Adipocyte (in vitro differentiated cells): ENCODE measurements at regions not wholly inside any gene's neighbourhood (a gene's known extent, or its start where the extent isn't known, plus 50 kb on each side); places are given as distances from the start of the nearest gene placed in this dataset.

Experiments used
- DNase-seq: peaks from one replicate; pipeline ENCODE4 v3.0.0-alpha.2; 2015; ENCODE audit warnings: low read depth
- H3K27me3 ChIP-seq: replicated peaks from 2 replicates; pipeline ENCODE4 v1.7.0; 2013; ENCODE audit warnings: mild to moderate bottlenecking, low read length, moderate library complexity; ENCODE audit not compliant: control insufficient read depth, insufficient read depth
- H3K36me3 ChIP-seq: 2 replicates; pipeline ENCODE4 v1.7.0; 2013; ENCODE audit warnings: low read length, mild to moderate bottlenecking, moderate library complexity; ENCODE audit not compliant: control insufficient read depth, insufficient read depth, severe bottlenecking
- H3K4me1 ChIP-seq: 2 replicates; pipeline ENCODE4 v1.7.0; 2013; ENCODE audit warnings: mild to moderate bottlenecking, low read length, moderate library complexity; ENCODE audit not compliant: control insufficient read depth, insufficient read depth
- H3K4me3 ChIP-seq: 2 replicates; pipeline ENCODE4 v1.7.0; 2013; ENCODE audit warnings: mild to moderate bottlenecking, low read length, moderate library complexity
- H3K9ac ChIP-seq: 2 replicates; pipeline ENCODE4 v1.7.0; 2013; ENCODE audit warnings: mild to moderate bottlenecking, low read length, moderate library complexity
- H3K9me3 ChIP-seq: 2 replicates; pipeline ENCODE4 v1.7.0; 2013; ENCODE audit warnings: mild to moderate bottlenecking, low read length, moderate library complexity; ENCODE audit not compliant: control insufficient read depth

DNA sequence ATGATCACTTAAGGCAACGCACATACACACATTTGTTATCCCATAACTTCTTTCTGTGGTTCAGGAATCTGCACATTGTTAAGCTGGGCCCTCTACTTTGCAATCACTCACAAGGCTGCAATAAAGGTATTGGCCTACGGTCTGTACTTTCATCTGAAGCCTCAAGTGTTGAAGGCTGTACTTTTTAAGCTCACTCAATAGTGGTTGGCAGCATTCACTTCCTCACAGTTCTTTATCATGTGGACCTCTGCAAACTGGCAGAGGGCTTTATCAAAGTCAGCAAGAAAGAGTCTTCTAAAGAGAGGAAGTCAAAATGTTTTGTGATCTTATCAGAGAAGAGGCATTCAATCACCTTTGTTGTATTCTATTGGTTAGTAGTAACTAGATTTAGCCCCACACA lies 301.4 kb upstream of the EPHA5 start:
- Histone ChIP-seq H3K36me3 (no peaks in the 10 kb centered on the region), H3K27me3 (no peaks in the 10 kb centered on the region), H3K9ac (no peak overlapping the region), H3K4me3 (no peak overlapping the region), H3K9me3 (peaks cover 5% of the 10 kb centered on the region), H3K4me1 (no peaks in the 10 kb centered on the region)
- no peak for DNase-seq

DNA sequence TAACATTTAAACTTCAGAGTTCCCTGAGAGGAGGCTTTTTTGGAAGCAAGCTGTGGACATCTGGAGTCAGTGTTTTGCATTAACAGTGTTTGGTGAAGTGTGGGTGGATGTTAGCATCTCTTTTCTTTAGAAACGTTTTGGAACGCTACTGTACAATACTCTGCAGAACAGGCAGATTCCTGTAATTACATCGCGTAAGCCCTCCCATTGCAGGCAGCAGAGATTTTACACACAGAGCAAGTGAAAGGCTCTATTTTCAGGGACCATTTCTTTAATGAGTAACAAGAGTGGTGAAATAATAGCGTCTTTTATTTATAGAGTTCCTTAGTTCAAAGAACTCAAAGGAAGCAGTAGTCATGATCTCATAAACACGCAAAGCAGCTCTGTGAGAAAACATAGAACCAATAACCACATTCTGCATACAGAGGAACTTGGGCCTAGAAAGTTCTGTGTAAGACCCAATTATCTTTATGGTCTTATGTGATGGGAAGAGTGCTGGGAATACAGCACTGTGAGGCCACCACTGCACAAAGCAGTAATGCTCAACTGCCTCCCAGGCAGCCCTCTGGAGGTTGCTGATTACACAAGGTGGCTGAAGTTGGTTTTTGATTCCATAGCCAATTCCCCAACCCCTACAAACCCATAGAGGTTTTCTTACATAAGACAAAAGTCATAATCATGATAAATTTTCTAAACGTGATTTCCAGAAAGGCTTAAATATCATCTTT lies 298.7 kb upstream of the EPHA5 start:
- Histone ChIP-seq H3K9me3 (no peaks in the 10 kb centered on the region), H3K4me3 (no peak overlapping the region), H3K36me3 (no peaks in the 10 kb centered on the region), H3K9ac (no peak overlapping the region), H3K4me1 (no peaks in the 10 kb centered on the region), H3K27me3 (no peaks in the 10 kb centered on the region)
- peak; percentile 2 for DNase-seq

DNA sequence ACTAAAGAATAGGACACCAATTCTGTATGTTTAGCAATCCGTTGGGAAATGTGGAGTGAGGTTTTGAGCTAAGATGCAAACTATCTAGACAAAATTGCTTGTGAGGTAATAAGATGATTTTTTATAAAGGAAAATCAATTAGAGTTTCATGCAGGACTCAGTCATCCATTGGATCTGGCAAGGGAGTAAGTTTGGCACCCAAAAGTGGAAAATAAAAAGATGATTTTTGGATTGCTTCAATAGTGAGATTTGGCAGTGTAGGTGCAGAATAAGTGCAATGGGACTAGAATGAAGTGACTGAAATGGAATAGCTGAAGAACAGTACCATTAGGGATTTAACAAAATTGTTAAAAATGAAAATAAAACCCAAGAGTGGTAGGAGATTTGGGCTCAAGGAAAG lies 290.5 kb upstream of the EPHA5 start:
- Histone ChIP-seq H3K9me3 (no peaks in the 10 kb centered on the region), H3K36me3 (no peaks in the 10 kb centered on the region), H3K4me3 (no peak overlapping the region), H3K27me3 (no peaks in the 10 kb centered on the region), H3K9ac (no peak overlapping the region), H3K4me1 (no peaks in the 10 kb centered on the region)
- no peak for DNase-seq

DNA sequence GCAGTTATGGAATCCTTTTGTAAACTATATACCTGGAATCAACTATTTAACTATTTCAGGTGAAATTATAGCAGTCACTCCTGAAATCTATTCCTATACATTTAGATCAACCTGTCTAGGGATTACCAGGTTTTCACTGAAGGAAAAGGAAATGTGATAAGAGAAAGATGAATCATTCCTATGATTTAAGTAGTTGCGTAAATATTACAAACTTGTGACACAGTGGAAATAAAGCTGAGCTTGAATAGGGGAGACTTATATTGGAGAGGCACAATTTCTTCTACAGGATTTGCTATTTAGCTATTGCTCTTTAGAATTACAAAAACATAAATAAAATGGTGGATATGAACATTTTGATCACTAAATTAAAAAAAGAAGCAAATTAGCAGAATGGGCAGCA lies 284.1 kb upstream of the EPHA5 start:
- Histone ChIP-seq H3K36me3 (no peaks in the 10 kb centered on the region), H3K9ac (no peak overlapping the region), H3K4me1 (no peaks in the 10 kb centered on the region), H3K9me3 (no peaks in the 10 kb centered on the region), H3K27me3 (no peaks in the 10 kb centered on the region), H3K4me3 (no peak overlapping the region)
- no peak for DNase-seq

DNA sequence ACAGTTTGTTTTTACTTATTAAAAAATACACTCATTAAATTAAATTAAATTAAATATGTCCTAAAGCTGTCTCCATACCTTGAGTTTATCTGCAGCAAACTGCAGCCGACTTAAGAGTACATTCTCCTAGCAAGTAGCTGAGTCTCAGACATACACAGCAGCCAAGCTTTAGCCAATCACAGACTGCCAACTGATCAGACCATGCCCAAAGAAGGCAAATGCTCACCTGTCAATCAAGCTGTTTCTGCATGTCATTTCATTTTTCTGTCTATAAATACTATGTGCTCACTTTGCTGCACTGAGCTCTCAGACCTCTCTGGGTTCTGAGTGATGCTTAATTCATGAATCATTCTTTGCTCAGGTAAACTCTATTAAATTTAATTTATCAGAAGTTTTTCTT lies 280.9 kb upstream of the EPHA5 start:
- Histone ChIP-seq H3K27me3 (no peaks in the 10 kb centered on the region), H3K36me3 (no peaks in the 10 kb centered on the region), H3K4me3 (no peak overlapping the region), H3K4me1 (no peaks in the 10 kb centered on the region), H3K9ac (no peak overlapping the region), H3K9me3 (no peaks in the 10 kb centered on the region)
- no peak for DNase-seq

DNA sequence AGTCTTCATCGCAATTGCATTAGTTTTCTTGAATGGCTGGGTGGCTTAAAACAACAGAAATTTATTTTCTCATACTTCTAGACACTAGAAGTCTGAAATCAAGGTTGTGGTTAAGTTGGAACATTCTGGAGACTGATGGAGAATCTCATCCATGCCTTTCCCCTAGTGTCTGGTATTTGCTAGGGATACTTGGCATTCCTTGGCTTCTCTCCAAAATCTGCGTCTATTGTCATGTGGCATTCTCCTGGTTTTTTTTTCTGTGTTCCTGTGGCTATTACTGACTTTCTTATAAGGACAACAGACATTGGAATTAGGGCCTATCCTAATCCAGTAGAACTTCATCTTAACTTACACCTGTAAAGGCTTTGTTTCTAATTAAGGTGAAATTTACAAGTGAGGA lies 272.8 kb upstream of the EPHA5 start:
- DNase-seq = peak; percentile 56
- no peak overlapping the region for H3K4me3 ChIP-seq
- no peaks in the 10 kb centered on the region for H3K36me3 ChIP-seq
- no peaks in the 10 kb centered on the region for H3K9me3 ChIP-seq
- H3K4me1 ChIP-seq = no peaks in the 10 kb centered on the region
- no peak overlapping the region for H3K9ac ChIP-seq
- no peaks in the 10 kb centered on the region for H3K27me3 ChIP-seq

DNA sequence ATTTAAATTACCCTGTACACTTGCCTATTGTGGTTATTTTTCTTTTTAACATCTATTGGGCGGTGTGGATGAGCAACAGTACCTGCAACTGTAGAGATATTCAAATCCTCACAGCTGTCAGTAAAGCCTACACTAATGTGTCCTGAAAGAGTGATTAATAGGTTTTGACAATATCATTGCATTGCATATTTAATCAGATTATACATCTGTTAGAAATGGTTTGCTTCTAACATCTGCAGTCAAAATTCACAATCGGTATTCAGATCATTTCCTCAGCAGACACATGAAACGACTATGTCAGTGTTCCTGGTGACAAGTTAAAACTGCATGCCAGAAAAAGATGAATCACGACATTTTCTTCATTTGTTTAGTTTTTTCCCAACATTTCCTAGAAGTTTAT lies 254.6 kb upstream of the EPHA5 start:
- DNase-seq = no peak
- Histone ChIP-seq H3K9ac (no peak overlapping the region), H3K4me1 (no peaks in the 10 kb centered on the region), H3K27me3 (no peaks in the 10 kb centered on the region), H3K4me3 (no peak overlapping the region), H3K9me3 (no peaks in the 10 kb centered on the region), H3K36me3 (no peaks in the 10 kb centered on the region)

DNA sequence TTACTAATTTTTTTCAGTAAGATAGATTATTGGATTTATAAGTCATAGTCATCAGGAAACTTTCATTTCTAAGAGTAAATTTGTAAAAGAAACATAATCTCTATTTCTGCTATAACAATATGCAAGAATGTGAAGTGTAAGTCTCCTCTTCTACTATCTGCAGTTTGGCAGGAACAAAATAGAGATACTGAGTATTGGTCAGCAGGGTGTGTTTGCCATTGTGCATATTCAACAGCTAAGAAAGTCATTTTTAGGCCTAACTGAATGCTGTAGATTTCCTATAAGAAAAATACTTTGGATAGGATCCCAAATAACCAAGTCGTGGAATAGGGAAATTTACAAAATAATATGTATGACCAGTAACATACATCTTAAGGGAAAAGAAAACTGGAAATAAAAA lies 253.3 kb upstream of the EPHA5 start:
- Histone ChIP-seq H3K4me1 (no peaks in the 10 kb centered on the region), H3K9ac (no peak overlapping the region), H3K4me3 (no peak overlapping the region), H3K9me3 (no peaks in the 10 kb centered on the region), H3K27me3 (no peaks in the 10 kb centered on the region), H3K36me3 (no peaks in the 10 kb centered on the region)
- DNase-seq = no peak

DNA sequence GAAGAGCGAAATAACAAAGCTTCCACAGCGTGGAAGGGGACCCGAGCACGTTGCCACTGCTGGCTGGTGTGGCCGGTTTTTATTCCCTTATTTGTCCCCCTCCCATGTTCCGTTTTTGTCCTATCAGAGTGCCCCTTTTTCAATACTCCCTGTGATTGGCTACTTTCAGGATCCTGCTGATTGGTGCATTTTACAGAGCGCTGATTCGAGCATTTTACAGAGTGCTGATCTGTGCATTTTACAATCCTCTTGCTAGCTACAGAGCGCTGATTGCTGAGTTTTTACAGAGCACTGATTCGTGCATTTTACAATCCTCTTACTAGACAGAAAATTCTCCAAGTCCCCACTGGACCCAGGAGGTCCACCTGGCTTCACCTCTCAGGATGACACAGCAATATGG lies 250.9 kb upstream of the EPHA5 start:
- peaks cover 6% of the 10 kb centered on the region for H3K4me1 ChIP-seq
- H3K27me3 ChIP-seq = no peaks in the 10 kb centered on the region
- DNase-seq = no peak
- no peaks in the 10 kb centered on the region for H3K36me3 ChIP-seq
- H3K9me3 ChIP-seq = no peaks in the 10 kb centered on the region
- no peak overlapping the region for H3K9ac ChIP-seq
- H3K4me3 ChIP-seq = no peak overlapping the region

DNA sequence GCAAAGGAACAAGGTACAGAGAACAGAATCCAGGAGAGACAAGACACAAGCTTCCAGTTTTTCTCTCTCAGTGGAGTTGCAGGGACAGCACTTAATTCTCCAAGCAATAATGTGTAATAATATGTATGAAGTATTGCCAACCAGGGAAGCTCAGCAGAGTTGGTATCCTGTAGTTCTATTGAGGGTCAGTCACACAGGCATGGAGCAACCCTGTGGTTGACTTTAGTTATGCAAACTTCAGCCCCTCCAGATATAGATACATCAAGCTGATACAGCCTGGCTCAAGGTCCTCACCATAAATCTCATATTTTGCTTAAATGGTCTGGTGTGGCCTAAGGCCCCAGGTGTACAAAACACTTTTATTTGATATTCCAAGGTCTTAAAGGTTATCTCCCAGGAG lies 248.6 kb upstream of the EPHA5 start:
- H3K36me3 ChIP-seq = no peaks in the 10 kb centered on the region
- no peaks in the 10 kb centered on the region for H3K9me3 ChIP-seq
- peaks cover 6% of the 10 kb centered on the region for H3K4me1 ChIP-seq
- DNase-seq = no peak
- no peaks in the 10 kb centered on the region for H3K27me3 ChIP-seq
- no peak overlapping the region for H3K4me3 ChIP-seq
- no peak overlapping the region for H3K9ac ChIP-seq

DNA sequence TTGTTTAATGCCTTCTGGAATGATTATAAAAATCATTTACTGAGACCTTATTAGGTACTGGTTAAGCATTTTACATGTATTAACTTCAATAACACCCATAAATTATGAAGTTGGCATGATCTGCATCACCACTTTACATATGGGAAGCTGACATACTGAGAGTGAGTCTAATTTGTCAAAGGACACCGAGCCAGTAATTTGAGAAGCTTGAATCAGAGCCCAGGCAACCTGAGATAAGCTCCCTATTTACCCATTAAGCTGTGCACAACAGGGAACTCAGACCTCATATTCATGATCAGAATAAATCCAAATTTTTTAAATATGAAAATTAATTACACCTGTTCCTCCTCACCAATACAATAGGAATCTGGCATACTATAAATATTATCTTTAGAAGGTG lies 247.9 kb upstream of the EPHA5 start:
- Histone ChIP-seq H3K9ac (no peak overlapping the region), H3K36me3 (no peaks in the 10 kb centered on the region), H3K27me3 (no peaks in the 10 kb centered on the region), H3K4me1 (peaks cover 6% of the 10 kb centered on the region), H3K9me3 (no peaks in the 10 kb centered on the region), H3K4me3 (no peak overlapping the region)
- DNase-seq = no peak

DNA sequence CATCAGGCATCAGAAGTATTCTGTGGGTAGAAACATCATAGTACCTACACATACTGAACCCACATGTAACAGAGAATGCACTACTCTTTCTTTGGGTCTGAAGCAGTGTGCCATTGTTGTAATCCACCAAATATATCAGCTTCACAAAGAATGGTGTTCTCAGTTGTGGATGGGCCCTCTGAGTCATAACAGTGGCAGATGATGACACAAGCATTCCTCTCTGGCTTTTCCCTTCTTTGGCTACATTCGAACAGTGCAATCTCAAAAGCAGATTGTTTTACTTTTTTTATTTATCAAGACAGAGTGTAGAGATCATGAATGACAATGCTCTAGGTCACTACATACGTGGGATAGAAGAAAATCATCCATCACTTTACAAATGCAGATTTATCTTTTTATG lies 247.2 kb upstream of the EPHA5 start:
- Histone ChIP-seq H3K9me3 (no peaks in the 10 kb centered on the region), H3K4me3 (no peak overlapping the region), H3K4me1 (peaks cover 6% of the 10 kb centered on the region), H3K27me3 (no peaks in the 10 kb centered on the region), H3K36me3 (no peaks in the 10 kb centered on the region), H3K9ac (no peak overlapping the region)
- DNase-seq = peak; percentile 61
